GM23338 (cell line): ENCODE measurements at regions not wholly inside any gene's neighbourhood (a gene's known extent, or its start where the extent isn't known, plus 50 kb on each side); places are given as distances from the start of the nearest gene placed in this dataset.

Experiments used
- CREB1 ChIP-seq: fragments of 250-450 bp; sonication (Bioruptor Pico); IDR thresholded peaks from 2 replicates; pipeline ENCODE4 v1.5.0; 2020; ENCODE audit warnings: low read depth, mild to moderate bottlenecking, moderate library complexity
- CTCF ChIP-seq, 2 experiments: fragments of 200-600 bp in 1 of 2; sonication (generic) in 1 of 2; conservative IDR thresholded peaks; 2 replicates each; pipeline versions ENCODE4 v1.5.1 to v1.6.1; 2016 to 2017; ENCODE audit warnings: antibody characterized with exemption in 2 of 2, low read depth in 2 of 2, mild to moderate bottlenecking in 2 of 2, moderate library complexity in 1 of 2
- EZH2 ChIP-seq: fragments of 200-600 bp; sonication (generic); IDR thresholded peaks from one replicate; pipeline ENCODE4 v1.8.0; 2017; ENCODE audit warnings: antibody characterized with exemption, mild to moderate bottlenecking, low read depth; ENCODE audit not compliant: unreplicated experiment
- EZH2phosphoT487 ChIP-seq: fragments of 200-600 bp; sonication (generic); IDR thresholded peaks from one replicate; pipeline ENCODE4 v1.8.1; 2018; ENCODE audit warnings: antibody characterized with exemption; ENCODE audit not compliant: unreplicated experiment
- NANOG ChIP-seq: IDR thresholded peaks from 2 replicates; pipeline ENCODE4 v1.6.1; 2016; ENCODE audit warnings: antibody characterized with exemption, borderline replicate concordance
- ZNF114 ChIP-seq: fragments of 250-450 bp; sonication (Bioruptor Pico); IDR thresholded peaks from 2 replicates; pipeline ENCODE4 v1.5.0; 2020; ENCODE audit warnings: mild to moderate bottlenecking, moderate library complexity
- ZNF462 ChIP-seq: fragments of 250-450 bp; sonication (Bioruptor Pico); IDR thresholded peaks from 2 replicates; pipeline ENCODE4 v1.5.0; 2020; ENCODE audit warnings: mild to moderate bottlenecking, moderate library complexity

DNA sequence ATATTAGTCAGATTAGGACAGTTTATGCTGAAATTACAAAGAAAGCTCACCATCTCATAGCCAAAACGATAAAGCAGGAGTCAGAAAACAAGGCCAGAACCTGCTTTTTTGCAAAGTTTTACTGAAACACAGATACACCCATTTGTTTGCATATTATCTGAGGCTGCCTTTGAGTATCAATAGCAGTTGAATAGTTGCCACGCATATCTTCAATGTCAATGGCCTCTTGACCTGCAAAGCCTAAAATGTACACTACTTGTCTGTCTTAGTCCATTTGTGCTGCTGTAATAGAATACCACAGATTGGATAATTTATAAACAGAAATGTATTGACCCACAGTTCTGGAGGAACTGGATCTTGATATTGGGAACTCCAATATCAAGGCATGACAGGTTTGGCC lies 94.1 kb upstream of the NT5E start (continued):
- no peak for TF ChIP-seq ZNF462 (CRISPR knock-in tag)
- no peak for TF ChIP-seq CREB1 (CRISPR knock-in tag)
- no peak for TF ChIP-seq NANOG
- no peak for TF ChIP-seq EZH2phosphoT487
- no peak for TF ChIP-seq ZNF114 (CRISPR knock-in tag)
- TF ChIP-seq CTCF (conservative IDR thresholded peaks at IDR 0.05; ENCODE audit: low read depth in 2 of 2), result no peak
- TF ChIP-seq EZH2, result no peak
